Sigmoid colon (tissue), 6 donors: ENCODE measurements at regions not wholly inside any gene's neighbourhood (a gene's known extent, or its start where the extent isn't known, plus 50 kb on each side); places are given as distances from the start of the nearest gene placed in this dataset.

Experiments used
- DNase-seq: peaks from one replicate; pipeline ENCODE4 v3.0.0-alpha.2; 2019
- H3K27ac ChIP-seq, 4 donors: fragments of 200-600 bp; sonication (generic); one replicate each; pipeline ENCODE4 v1.5.1; 2016 to 2019; ENCODE audit warnings: mild to moderate bottlenecking in 1 of 4
- H3K27me3 ChIP-seq, 3 donors: fragments of 200-600 bp; sonication (generic); one replicate each; pipeline ENCODE4 v1.5.1; 2019; ENCODE audit warnings: mild to moderate bottlenecking in 1 of 3
- H3K36me3 ChIP-seq, 4 donors: fragments of 200-600 bp; sonication (generic); one replicate each; pipeline ENCODE4 v1.5.1; 2016 to 2019
- H3K4me1 ChIP-seq, 4 donors: fragments of 200-600 bp; sonication (generic); one replicate each; pipeline ENCODE4 v1.5.1; 2017 to 2019
- H3K4me3 ChIP-seq, 4 donors: fragments of 200-600 bp; sonication (generic); one replicate each; pipeline ENCODE4 v1.5.1; 2017 to 2019; ENCODE audit warnings: mild to moderate bottlenecking in 2 of 4, moderate library complexity in 1 of 4
- H3K9me3 ChIP-seq, 4 donors: fragments of 200-600 bp in 3 of 4; sonication (generic) in 3 of 4; one replicate each; pipeline versions ENCODE4 v1.5.1 to v1.6.1; 2013 to 2019
- CTCF ChIP-seq, 4 experiments: fragments of 450-650 bp in 3 of 4; fragments of 200-600 bp in 1 of 4; IDR thresholded peaks; one replicate each; pipeline ENCODE4 v1.5.1; 2016 to 2019; ENCODE audit warnings: antibody characterized with exemption in 4 of 4, mild to moderate bottlenecking in 3 of 4, moderate library complexity in 2 of 4
- EP300 ChIP-seq, 4 donors: sonication (generic); formaldehyde crosslinking; IDR thresholded peaks; one replicate each; pipeline ENCODE4 v1.6.1; 2017; ENCODE audit warnings: antibody characterized with exemption in 4 of 4
- POLR2A ChIP-seq, 2 donors: fragments of 450-650 bp; IDR thresholded peaks; one replicate each; pipeline ENCODE4 v1.6.1; 2016; ENCODE audit warnings: antibody characterized with exemption in 2 of 2, mild to moderate bottlenecking in 2 of 2, moderate library complexity in 2 of 2
- POLR2AphosphoS5 ChIP-seq, 4 donors: sonication (generic); formaldehyde crosslinking; IDR thresholded peaks; one replicate each; pipeline ENCODE4 v1.6.1; 2017; ENCODE audit warnings: antibody characterized with exemption in 4 of 4
- WGBS, 2 donors: extraction: QIAGEN DNeasy Blood & Tissue Kit; methylation state at CpG; one replicate each; pipeline ENCODE4 v1.1.7; 2013; 5-methylcytosine and 5-hydroxymethylcytosine counted together
- intact Hi-C: fragments of 100-400 bp; cut with DNase I; formaldehyde crosslinking; loops from one replicate; pipeline ENCODE4 v1.15.1; 2023
- donor health status: healthy with polysubstance abuse.
- donor health status: healthy.

DNA sequence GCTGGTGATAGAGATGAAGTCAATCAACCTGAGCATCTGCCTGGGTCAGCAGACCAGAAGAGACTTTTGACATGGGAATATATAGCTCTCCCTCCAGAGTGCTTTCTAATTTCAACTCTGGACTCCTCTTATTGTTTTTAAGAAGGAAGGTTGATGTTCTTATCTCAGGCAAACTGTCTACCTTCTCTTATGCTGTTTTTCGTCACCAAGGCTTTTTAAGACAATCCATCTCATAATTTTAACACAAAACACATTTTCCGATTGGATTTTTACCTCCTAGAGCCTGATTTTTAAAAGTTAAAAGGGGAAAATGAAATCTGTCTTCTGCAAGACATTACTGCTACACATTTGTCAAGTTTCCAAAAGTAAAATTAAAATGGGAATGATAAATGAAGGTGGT lies 368.7 kb upstream of the MIS18BP1 start:
- TF ChIP-seq EP300 (IDR thresholded peaks at IDR 0.05): no peak
- Histone ChIP-seq H3K36me3 (no peaks in the 10 kb centered on the region), H3K27me3 (no peaks in the 10 kb centered on the region), H3K4me3 (no peak overlapping the region), H3K4me1 (no peaks in the 10 kb centered on the region), H3K9me3 (no peaks in the 10 kb centered on the region), H3K27ac (no peak overlapping the region)
- no peak for DNase-seq
- intact Hi-C loops: no loop called here
- 81 to 86% methylated on average over 2 of the region's 2 CpGs for WGBS, 2 donors

DNA sequence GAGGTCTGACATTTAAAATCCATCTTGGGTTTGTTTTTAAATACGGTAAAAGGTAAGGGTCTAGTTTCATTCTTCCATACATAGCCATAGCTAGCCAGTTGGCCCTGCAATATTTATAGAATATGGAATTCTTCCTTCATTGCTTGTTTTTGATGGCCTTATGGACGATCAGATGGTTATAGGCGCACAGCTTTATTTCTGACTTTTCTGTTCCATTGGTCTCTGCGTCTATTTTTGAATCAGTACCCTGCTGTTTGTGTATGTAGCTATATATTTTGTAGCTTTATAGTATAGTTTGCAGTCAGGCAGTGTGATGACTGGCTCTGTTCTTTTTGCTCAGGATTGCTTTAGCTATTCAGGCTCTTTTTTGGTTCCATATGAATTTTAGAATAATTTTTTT lies 366.8 kb upstream of the MIS18BP1 start:
- Histone ChIP-seq H3K27ac (no peak overlapping the region), H3K27me3 (no peaks in the 10 kb centered on the region), H3K9me3 (no peaks in the 10 kb centered on the region), H3K36me3 (no peaks in the 10 kb centered on the region), H3K4me3 (no peak overlapping the region), H3K4me1 (no peaks in the 10 kb centered on the region)
- 91 to 94% methylated on average over 4 of the region's 4 CpGs for WGBS, 2 donors
- intact Hi-C loops: no loop called here
- no peak for TF ChIP-seq POLR2A (IDR thresholded peaks at IDR 0.05)
- no peak for TF ChIP-seq EP300 (IDR thresholded peaks at IDR 0.05)
- TF ChIP-seq POLR2AphosphoS5 (IDR thresholded peaks at IDR 0.05): no peak
- no peak for TF ChIP-seq CTCF (IDR thresholded peaks at IDR 0.05)
- DNase-seq: no peak

DNA sequence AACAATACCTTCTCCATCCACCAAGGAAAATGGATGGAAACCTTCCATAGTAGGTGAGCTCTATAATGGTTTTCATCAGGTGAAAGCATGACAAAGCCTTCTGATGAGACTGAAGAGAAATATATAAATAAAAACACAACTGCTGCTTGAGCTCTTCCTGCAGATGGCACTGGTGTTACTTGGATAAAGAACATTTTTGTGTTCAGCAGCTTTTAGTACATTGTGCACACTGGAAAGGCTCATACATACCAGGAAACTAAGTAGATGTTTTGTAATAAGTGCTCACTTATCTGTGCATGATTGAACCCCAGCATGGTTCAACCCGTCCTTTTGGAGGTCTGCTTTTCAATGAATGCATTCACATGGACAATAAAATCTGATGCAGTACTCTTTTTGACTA lies 357.3 kb upstream of the MIS18BP1 start:
- intact Hi-C loops: no loop called here

DNA sequence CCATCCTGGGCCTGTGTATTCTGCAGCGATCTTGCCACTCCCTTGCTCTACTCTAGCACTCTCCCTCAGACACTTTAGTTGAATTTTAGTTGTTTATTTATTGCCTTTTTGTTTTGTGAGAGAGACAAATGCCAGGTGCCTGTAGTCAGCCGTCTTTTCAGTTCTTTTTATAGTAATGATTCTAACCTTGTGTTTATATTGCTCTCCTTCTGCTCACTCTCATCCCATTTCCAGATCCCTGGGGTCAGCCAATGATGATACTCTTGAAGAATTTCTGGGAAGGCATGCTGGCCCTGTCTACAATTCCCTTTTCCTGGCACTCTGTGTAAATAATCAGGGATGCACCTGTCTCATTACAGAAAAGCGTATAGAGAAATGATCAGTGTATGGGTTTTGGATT lies 334.1 kb upstream of the MIS18BP1 start:
- no peaks in the 10 kb centered on the region for H3K36me3 ChIP-seq
- WGBS, 2 donors: 63 to 67% methylated on average over 3 of the region's 3 CpGs
- peaks cover 0 to 2% (median 0%) of the 10 kb centered on the region in 4 donors for H3K9me3 ChIP-seq
- peak in 2 of 4 donors; percentile 14 to 31 for TF ChIP-seq EP300 (IDR thresholded peaks at IDR 0.05)
- TF ChIP-seq POLR2A (IDR thresholded peaks at IDR 0.05): no peak
- TF ChIP-seq POLR2AphosphoS5 (IDR thresholded peaks at IDR 0.05): peak; percentile 43 to 90 (median 75)
- TF ChIP-seq CTCF (IDR thresholded peaks at IDR 0.05): no peak
- peak overlapping the region in 2 of 4 donors; percentile 56 to 66 for H3K27ac ChIP-seq
- no peaks in the 10 kb centered on the region for H3K27me3 ChIP-seq
- no peak overlapping the region for H3K4me3 ChIP-seq
- H3K4me1 ChIP-seq: peaks cover 0 to 25% (median 17%) of the 10 kb centered on the region in 4 donors
- intact Hi-C loops: no loop called here
- DNase-seq: no peak

More for the DNA sequence above, 357.3 kb upstream of the MIS18BP1 start:
- Histone ChIP-seq H3K4me3 (no peak overlapping the region), H3K27ac (no peak overlapping the region), H3K4me1 (peaks cover 0 to 23% (median 11%) of the 10 kb centered on the region in 4 donors), H3K36me3 (no peaks in the 10 kb centered on the region), H3K27me3 (no peaks in the 10 kb centered on the region), H3K9me3 (no peaks in the 10 kb centered on the region)
- no peak for TF ChIP-seq POLR2AphosphoS5 (IDR thresholded peaks at IDR 0.05)
- TF ChIP-seq CTCF (IDR thresholded peaks at IDR 0.05): peak in 1 of 4 experiments; percentile 27
- WGBS, 2 donors: 5 to 50% methylated on average over 1 of the region's 1 CpG
- DNase-seq: no peak

GRCh38 chr14:45559626-45560025 lies 306.6 kb upstream of the MIS18BP1 start:
- WGBS, 2 donors: 92% methylated on average over 5 of the region's 5 CpGs
- no peak overlapping the region for H3K27ac ChIP-seq
- TF ChIP-seq EP300 (IDR thresholded peaks at IDR 0.05): no peak
- no peak for TF ChIP-seq POLR2AphosphoS5 (IDR thresholded peaks at IDR 0.05)
- no peak for TF ChIP-seq CTCF (IDR thresholded peaks at IDR 0.05)
- DNase-seq: no peak
- intact Hi-C loops: no loop called here
- H3K4me3 ChIP-seq: no peak overlapping the region
- H3K36me3 ChIP-seq: no peaks in the 10 kb centered on the region
- no peaks in the 10 kb centered on the region for H3K9me3 ChIP-seq
- no peaks in the 10 kb centered on the region for H3K27me3 ChIP-seq
- H3K4me1 ChIP-seq: peaks cover 0 to 9% (median 2%) of the 10 kb centered on the region in 4 donors
